Muscle layer of duodenum (tissue), 2 donors: ENCODE measurements at regions not wholly inside any gene's neighbourhood (a gene's known extent, or its start where the extent isn't known, plus 50 kb on each side); places are given as distances from the start of the nearest gene placed in this dataset.

ENCODE experiments used
- H3K27ac ChIP-seq: one replicate; pipeline ENCODE4 v1.7.0; 2013; ENCODE audit warnings: mild to moderate bottlenecking, low read length
- H3K27me3 ChIP-seq: one replicate; pipeline ENCODE4 v1.7.0; 2013; ENCODE audit warnings: low read depth, mild to moderate bottlenecking, control low read depth, low read length
- H3K36me3 ChIP-seq, 2 donors: one replicate each; pipeline ENCODE4 v1.7.0; 2013; ENCODE audit warnings: low read length in 2 of 2, control low read depth in 1 of 2, mild to moderate bottlenecking in 1 of 2; ENCODE audit not compliant: insufficient read depth in 2 of 2, control insufficient read depth in 1 of 2
- H3K4me1 ChIP-seq, 2 donors: one replicate each; pipeline ENCODE4 v1.7.0; 2013; ENCODE audit warnings: low read length in 2 of 2, mild to moderate bottlenecking in 2 of 2, control low read depth in 1 of 2, moderate library complexity in 1 of 2; ENCODE audit not compliant: insufficient read depth in 2 of 2, control insufficient read depth in 1 of 2
- H3K4me3 ChIP-seq, 2 donors: one replicate each; pipeline ENCODE4 v1.7.0; 2013; ENCODE audit warnings: low read length in 2 of 2, low read depth in 1 of 2, mild to moderate bottlenecking in 1 of 2
- H3K9me3 ChIP-seq, 2 donors: one replicate each; pipeline ENCODE4 v1.7.0; 2013; ENCODE audit warnings: low read length in 2 of 2, control low read depth in 1 of 2, mild to moderate bottlenecking in 1 of 2; ENCODE audit not compliant: control insufficient read depth in 1 of 2
- donor health status: healthy.

GRCh38 chr10:10477844-10478243, 539.8 kb upstream of the CELF2 start:
- Histone ChIP-seq H3K27me3 (no peaks in the 10 kb centered on the region), H3K4me3 (no peak overlapping the region), H3K36me3 (no peaks in the 10 kb centered on the region), H3K27ac (no peak overlapping the region), H3K4me1 (no peaks in the 10 kb centered on the region), H3K9me3 (peaks cover 0 to 4% of the 10 kb centered on the region in 2 donors)

GRCh38 chr10:10479465-10479864, 538.2 kb upstream of the CELF2 start:
- H3K4me3 ChIP-seq = no peak overlapping the region

GRCh38 chr10:10482613-10483012, 535.1 kb upstream of the CELF2 start:
- H3K27me3 ChIP-seq = no peaks in the 10 kb centered on the region
- no peak overlapping the region for H3K4me3 ChIP-seq
- H3K27ac ChIP-seq = no peak overlapping the region
- H3K9me3 ChIP-seq = no peaks in the 10 kb centered on the region
- no peaks in the 10 kb centered on the region for H3K36me3 ChIP-seq
- H3K4me1 ChIP-seq = no peaks in the 10 kb centered on the region

More at GRCh38 chr10:10479465-10479864, 538.2 kb upstream of the CELF2 start:
- Histone ChIP-seq H3K36me3 (no peaks in the 10 kb centered on the region), H3K9me3 (no peaks in the 10 kb centered on the region), H3K4me1 (no peaks in the 10 kb centered on the region), H3K27me3 (no peaks in the 10 kb centered on the region), H3K27ac (no peak overlapping the region)

GRCh38 chr10:10489076-10489475, 528.6 kb upstream of the CELF2 start:
- no peak overlapping the region for H3K4me3 ChIP-seq

GRCh38 chr10:10489805-10490571, 527.7 kb upstream of the CELF2 start:
- Histone ChIP-seq H3K27me3 (no peaks in the 10 kb centered on the region), H3K27ac (no peak overlapping the region), H3K9me3 (no peaks in the 10 kb centered on the region), H3K36me3 (no peaks in the 10 kb centered on the region), H3K4me3 (no peak overlapping the region), H3K4me1 (no peaks in the 10 kb centered on the region)

More at GRCh38 chr10:10489076-10489475, 528.6 kb upstream of the CELF2 start:
- Histone ChIP-seq H3K27ac (no peak overlapping the region), H3K36me3 (no peaks in the 10 kb centered on the region), H3K9me3 (no peaks in the 10 kb centered on the region), H3K27me3 (no peaks in the 10 kb centered on the region), H3K4me1 (no peaks in the 10 kb centered on the region)

- no peaks in the 10 kb centered on the region for H3K9me3 ChIP-seq
- no peaks in the 10 kb centered on the region for H3K4me1 ChIP-seq
- no peak overlapping the region for H3K27ac ChIP-seq
- no peaks in the 10 kb centered on the region for H3K27me3 ChIP-seq
- H3K4me3 ChIP-seq = no peak overlapping the region
- no peaks in the 10 kb centered on the region for H3K36me3 ChIP-seq
Observed at GRCh38 chr10:10490581-10490980, 527.1 kb upstream of the CELF2 start.

- Histone ChIP-seq H3K27me3 (no peaks in the 10 kb centered on the region), H3K4me3 (no peak overlapping the region), H3K36me3 (no peaks in the 10 kb centered on the region), H3K27ac (no peak overlapping the region), H3K4me1 (no peaks in the 10 kb centered on the region), H3K9me3 (no peaks in the 10 kb centered on the region)
Observed at GRCh38 chr10:10492420-10492819, 525.3 kb upstream of the CELF2 start.

GRCh38 chr10:10493833-10494232, 523.8 kb upstream of the CELF2 start:
- H3K27me3 ChIP-seq = no peaks in the 10 kb centered on the region
- no peaks in the 10 kb centered on the region for H3K36me3 ChIP-seq
- no peak overlapping the region for H3K4me3 ChIP-seq
- no peaks in the 10 kb centered on the region for H3K9me3 ChIP-seq
- no peaks in the 10 kb centered on the region for H3K4me1 ChIP-seq
- no peak overlapping the region for H3K27ac ChIP-seq

- Histone ChIP-seq H3K4me3 (no peak overlapping the region), H3K4me1 (no peaks in the 10 kb centered on the region), H3K36me3 (no peaks in the 10 kb centered on the region), H3K27me3 (no peaks in the 10 kb centered on the region), H3K9me3 (no peaks in the 10 kb centered on the region), H3K27ac (no peak overlapping the region)
Observed at GRCh38 chr10:10497245-10497644, 520.4 kb upstream of the CELF2 start.

GRCh38 chr10:10498781-10499180, 518.9 kb upstream of the CELF2 start:
- Histone ChIP-seq H3K36me3 (no peaks in the 10 kb centered on the region), H3K9me3 (no peaks in the 10 kb centered on the region), H3K27ac (no peak overlapping the region), H3K27me3 (no peaks in the 10 kb centered on the region), H3K4me1 (no peaks in the 10 kb centered on the region), H3K4me3 (no peak overlapping the region)

- H3K36me3 ChIP-seq = no peaks in the 10 kb centered on the region
- H3K4me1 ChIP-seq = no peaks in the 10 kb centered on the region
- H3K4me3 ChIP-seq = no peak overlapping the region
- H3K27ac ChIP-seq = no peak overlapping the region
- H3K27me3 ChIP-seq = no peaks in the 10 kb centered on the region
- no peaks in the 10 kb centered on the region for H3K9me3 ChIP-seq
Observed at GRCh38 chr10:10499839-10500238, 517.8 kb upstream of the CELF2 start.

GRCh38 chr10:10500937-10501336, 516.7 kb upstream of the CELF2 start:
- H3K27ac ChIP-seq = no peak overlapping the region
- H3K36me3 ChIP-seq = no peaks in the 10 kb centered on the region
- H3K27me3 ChIP-seq = no peaks in the 10 kb centered on the region
- no peaks in the 10 kb centered on the region for H3K4me1 ChIP-seq
- H3K4me3 ChIP-seq = no peak overlapping the region
- H3K9me3 ChIP-seq = no peaks in the 10 kb centered on the region
